ENCODE measurements at regions not wholly inside any gene's neighbourhood (a gene's known extent, or its start where the extent isn't known, plus 50 kb on each side); places are given as distances from the start of the nearest gene placed in this dataset.

DNA sequence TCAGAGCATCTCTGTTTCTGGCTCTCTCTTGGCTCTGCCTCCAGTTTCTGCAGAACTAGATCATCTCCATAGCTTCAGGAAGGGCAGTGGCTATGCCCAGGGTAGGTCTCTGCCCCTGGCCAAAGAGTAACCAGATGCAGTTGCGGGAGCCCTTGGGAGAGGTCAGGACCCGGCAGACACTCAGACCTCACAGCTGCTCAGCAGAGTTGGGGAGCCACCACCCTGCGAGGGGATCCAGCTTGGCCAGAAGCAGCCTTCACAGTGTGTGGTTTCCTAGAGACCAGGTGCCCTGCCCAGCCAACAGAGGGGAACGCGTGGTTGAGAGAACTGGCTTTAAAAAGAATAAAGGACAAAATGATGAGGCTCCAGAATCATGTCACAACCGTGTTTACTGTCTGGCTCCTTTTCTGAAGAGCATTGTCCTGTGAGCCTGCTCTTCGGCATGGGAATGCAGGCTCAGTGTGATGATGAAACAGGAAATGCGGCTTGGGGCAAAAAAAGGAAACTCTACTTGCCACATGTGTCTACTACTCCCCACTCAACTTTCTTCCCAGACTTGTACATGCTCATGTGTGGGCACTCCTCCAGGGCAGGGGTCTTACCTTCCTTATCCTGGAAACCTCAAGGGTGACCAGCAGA lies 243.1 kb downstream of the INHBA start:
- Histone ChIP-seq H3K9ac (ENCODE audit: low read depth in 1 of 2, low read length in 2 of 2) (no peak overlapping the region), H3K9me3 (ENCODE audit: control insufficient read depth in 4 of 4, low read length in 3 of 4) (no peaks in the 10 kb centered on the region), H3K4me3 (ENCODE audit: low read depth in 1 of 3, low read length in 3 of 3) (no peak overlapping the region), H3K4me1 (ENCODE audit: control insufficient read depth in 4 of 4, insufficient read depth in 4 of 4, low read length in 3 of 4) (peaks cover 0 to 26% (median 22%) of the 10 kb centered on the region in 4 donors), H3K27ac (ENCODE audit: low read depth in 1 of 2, low read length in 2 of 2) (peak overlapping the region; percentile 67 to 72), H3K27me3 (ENCODE audit: control insufficient read depth in 4 of 4, insufficient read depth in 4 of 4, low read length in 3 of 4) (no peaks in the 10 kb centered on the region), H3K36me3 (ENCODE audit: control insufficient read depth in 4 of 4, insufficient read depth in 3 of 4, low read depth in 1 of 4, low read length in 3 of 4) (no peaks in the 10 kb centered on the region)
- WGBS: 34% methylated on average over 8 of the region's 8 CpGs
- DNase-seq (ENCODE audit: low spot score): no peak
- TF ChIP-seq SP1 (IDR thresholded peaks at IDR 0.05) (peak; percentile 59), HNF4G (IDR thresholded peaks at IDR 0.05) (no peak), EGR1 (IDR thresholded peaks at IDR 0.05; ENCODE audit: low read depth in 2 of 2) (peak in 1 of 2 donors; percentile 21), JUND (IDR thresholded peaks at IDR 0.05) (peak in 1 of 2 donors; percentile 28), RXRA (IDR thresholded peaks at IDR 0.05) (peak; percentile 80), RAD21 (IDR thresholded peaks at IDR 0.05) (peak; percentile 38 to 64), HNF4A (conservative IDR thresholded peaks at IDR 0.05) (peak; percentile 71 to 72), FOXA1 (IDR thresholded peaks at IDR 0.05) (peak; percentile 40), YY1 (IDR thresholded peaks at IDR 0.05) (peak; percentile 27), FOXA2 (IDR thresholded peaks at IDR 0.05) (peak; percentile 75), NR2F2 (IDR thresholded peaks at IDR 0.05) (no peak), GABPA (IDR thresholded peaks at IDR 0.05 in 1 of 2, conservative IDR thresholded peaks at IDR 0.05 in 1 of 2) (peak in 1 of 2 donors; percentile 65), TAF1 (conservative IDR thresholded peaks at IDR 0.05) (peak; percentile 50)
- TF ChIP-seq, protein P1, sequence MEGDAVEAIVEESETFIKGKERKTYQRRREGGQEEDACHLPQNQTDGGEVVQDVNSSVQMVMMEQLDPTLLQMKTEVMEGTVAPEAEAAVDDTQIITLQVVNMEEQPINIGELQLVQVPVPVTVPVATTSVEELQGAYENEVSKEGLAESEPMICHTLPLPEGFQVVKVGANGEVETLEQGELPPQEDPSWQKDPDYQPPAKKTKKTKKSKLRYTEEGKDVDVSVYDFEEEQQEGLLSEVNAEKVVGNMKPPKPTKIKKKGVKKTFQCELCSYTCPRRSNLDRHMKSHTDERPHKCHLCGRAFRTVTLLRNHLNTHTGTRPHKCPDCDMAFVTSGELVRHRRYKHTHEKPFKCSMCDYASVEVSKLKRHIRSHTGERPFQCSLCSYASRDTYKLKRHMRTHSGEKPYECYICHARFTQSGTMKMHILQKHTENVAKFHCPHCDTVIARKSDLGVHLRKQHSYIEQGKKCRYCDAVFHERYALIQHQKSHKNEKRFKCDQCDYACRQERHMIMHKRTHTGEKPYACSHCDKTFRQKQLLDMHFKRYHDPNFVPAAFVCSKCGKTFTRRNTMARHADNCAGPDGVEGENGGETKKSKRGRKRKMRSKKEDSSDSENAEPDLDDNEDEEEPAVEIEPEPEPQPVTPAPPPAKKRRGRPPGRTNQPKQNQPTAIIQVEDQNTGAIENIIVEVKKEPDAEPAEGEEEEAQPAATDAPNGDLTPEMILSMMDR (IDR thresholded peaks at IDR 0.05; ENCODE audit: low read depth, low read length, missing input control): no peak
- TF ChIP-seq, protein P2, sequence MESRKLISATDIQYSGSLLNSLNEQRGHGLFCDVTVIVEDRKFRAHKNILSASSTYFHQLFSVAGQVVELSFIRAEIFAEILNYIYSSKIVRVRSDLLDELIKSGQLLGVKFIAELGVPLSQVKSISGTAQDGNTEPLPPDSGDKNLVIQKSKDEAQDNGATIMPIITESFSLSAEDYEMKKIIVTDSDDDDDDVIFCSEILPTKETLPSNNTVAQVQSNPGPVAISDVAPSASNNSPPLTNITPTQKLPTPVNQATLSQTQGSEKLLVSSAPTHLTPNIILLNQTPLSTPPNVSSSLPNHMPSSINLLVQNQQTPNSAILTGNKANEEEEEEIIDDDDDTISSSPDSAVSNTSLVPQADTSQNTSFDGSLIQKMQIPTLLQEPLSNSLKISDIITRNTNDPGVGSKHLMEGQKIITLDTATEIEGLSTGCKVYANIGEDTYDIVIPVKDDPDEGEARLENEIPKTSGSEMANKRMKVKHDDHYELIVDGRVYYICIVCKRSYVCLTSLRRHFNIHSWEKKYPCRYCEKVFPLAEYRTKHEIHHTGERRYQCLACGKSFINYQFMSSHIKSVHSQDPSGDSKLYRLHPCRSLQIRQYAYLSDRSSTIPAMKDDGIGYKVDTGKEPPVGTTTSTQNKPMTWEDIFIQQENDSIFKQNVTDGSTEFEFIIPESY (IDR thresholded peaks at IDR 0.05): peak; percentile 34
- TF ChIP-seq, protein P3, sequence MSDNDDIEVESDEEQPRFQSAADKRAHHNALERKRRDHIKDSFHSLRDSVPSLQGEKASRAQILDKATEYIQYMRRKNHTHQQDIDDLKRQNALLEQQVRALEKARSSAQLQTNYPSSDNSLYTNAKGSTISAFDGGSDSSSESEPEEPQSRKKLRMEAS (IDR thresholded peaks at IDR 0.05): peak; percentile 83
- TF ChIP-seq, protein P4, sequence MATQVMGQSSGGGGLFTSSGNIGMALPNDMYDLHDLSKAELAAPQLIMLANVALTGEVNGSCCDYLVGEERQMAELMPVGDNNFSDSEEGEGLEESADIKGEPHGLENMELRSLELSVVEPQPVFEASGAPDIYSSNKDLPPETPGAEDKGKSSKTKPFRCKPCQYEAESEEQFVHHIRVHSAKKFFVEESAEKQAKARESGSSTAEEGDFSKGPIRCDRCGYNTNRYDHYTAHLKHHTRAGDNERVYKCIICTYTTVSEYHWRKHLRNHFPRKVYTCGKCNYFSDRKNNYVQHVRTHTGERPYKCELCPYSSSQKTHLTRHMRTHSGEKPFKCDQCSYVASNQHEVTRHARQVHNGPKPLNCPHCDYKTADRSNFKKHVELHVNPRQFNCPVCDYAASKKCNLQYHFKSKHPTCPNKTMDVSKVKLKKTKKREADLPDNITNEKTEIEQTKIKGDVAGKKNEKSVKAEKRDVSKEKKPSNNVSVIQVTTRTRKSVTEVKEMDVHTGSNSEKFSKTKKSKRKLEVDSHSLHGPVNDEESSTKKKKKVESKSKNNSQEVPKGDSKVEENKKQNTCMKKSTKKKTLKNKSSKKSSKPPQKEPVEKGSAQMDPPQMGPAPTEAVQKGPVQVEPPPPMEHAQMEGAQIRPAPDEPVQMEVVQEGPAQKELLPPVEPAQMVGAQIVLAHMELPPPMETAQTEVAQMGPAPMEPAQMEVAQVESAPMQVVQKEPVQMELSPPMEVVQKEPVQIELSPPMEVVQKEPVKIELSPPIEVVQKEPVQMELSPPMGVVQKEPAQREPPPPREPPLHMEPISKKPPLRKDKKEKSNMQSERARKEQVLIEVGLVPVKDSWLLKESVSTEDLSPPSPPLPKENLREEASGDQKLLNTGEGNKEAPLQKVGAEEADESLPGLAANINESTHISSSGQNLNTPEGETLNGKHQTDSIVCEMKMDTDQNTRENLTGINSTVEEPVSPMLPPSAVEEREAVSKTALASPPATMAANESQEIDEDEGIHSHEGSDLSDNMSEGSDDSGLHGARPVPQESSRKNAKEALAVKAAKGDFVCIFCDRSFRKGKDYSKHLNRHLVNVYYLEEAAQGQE (IDR thresholded peaks at IDR 0.05): no peak
- TF ChIP-seq, protein P5, sequence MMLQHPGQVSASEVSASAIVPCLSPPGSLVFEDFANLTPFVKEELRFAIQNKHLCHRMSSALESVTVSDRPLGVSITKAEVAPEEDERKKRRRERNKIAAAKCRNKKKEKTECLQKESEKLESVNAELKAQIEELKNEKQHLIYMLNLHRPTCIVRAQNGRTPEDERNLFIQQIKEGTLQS (IDR thresholded peaks at IDR 0.05): peak; percentile 94

Data from liver (tissue), 8 donors.